ENCODE measurements at regions not wholly inside any gene's neighbourhood (a gene's known extent, or its start where the extent isn't known, plus 50 kb on each side); places are given as distances from the start of the nearest gene placed in this dataset.
A peak's percentile ranks its signal among the peaks of the same experiment; 100 is the strongest.
"Not testable (repeated sequence)": the region's sequence is repeated elsewhere in the genome, so short reads cannot be mapped to it uniquely, and the experiment has no call there.

DNA sequence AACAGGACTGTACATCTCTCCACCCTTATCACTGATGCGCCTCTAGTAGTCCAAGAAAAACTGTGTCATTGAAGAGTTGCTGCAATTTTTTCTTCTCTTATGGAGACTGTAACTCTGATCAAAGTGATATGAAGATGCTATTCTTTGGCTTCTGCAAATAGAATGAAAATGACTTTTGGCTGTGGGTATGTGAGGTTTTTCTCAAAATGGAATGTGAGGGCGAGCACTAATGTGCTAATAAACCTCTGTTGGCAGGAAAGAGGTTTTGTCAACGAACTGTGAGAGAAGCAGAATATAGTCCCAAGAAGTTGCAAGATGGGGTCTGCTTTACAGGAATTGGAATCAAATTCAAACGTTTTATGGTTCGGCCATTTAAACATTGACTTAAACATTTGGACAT is 252.0 kb upstream of the GAS1 start:
- DNase-seq (ENCODE audit: low read depth in 2 of 2), result no peak

DNA sequence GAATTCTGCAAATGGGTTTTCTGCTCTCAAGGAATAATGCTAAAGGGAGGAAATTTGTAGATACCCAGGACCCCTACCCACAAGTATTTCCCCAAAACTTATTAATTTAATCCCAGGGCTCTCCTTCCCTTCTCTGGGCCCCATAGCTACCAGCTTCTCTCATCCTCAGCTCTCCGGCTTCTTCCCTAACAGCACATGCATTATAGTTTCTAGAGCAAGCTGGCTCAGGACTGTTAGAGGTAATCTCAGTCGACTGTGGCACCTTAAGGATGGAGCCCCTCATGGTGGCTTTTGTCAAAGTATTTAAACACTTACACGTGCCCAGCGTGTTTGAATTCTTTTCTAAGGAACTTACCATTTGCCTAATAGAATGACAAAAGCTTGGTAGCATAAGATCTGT is 252.5 kb upstream of the GAS1 start:
- DNase-seq (ENCODE audit: low read depth in 2 of 2), result no peak

DNA sequence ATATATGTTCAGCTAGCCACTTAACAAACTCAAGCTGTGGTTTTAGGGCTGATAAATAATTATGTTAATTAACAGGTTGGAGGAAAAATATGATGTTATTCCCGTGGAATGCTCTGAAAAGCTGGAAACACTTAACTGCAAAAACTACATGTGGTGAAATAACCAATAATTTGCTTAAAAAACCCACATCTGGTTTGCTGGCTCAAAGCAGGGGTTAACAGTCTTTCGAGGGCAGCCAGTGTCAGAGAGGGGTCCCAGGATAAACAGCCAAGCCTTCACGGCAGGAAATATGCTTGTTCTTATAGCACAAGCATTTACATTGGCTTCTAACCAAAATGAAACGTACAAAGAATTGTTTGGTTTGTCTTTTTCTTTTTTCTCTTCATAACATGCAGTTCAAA is 254.0 kb upstream of the GAS1 start:
- peak; percentile 93 to 97 for DNase-seq (ENCODE audit: low read depth in 2 of 2)

DNA sequence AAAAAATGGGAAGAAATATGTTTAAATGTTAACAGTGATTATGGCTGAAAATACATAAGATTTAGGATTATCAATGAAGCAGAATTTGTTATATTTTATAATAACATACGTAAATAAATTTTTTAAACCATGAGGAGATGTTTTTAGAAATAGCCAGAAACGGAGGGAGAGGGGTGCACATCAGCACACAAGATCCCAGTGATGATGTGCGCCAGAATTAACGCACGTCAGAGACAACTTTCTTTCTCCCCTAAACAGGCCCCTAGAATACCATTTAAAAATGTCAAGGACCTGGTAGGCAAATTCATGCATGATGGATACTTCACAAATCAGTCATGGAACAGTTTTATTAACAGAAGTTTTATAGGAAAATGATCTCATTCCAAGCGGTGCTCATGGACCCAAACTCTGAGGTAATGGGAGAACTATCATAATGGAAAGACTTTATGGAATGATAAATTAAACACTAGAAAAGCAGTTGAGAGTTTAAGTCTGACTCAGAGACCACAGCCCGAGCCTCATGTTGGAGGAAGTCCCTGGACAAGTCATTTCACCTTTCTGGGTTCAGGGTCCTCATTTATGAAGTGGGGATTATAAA is 258.9 kb upstream of the GAS1 start:
- DNase-seq (ENCODE audit: low read depth in 2 of 2), result peak in 1 of 2 experiments; percentile 66

DNA sequence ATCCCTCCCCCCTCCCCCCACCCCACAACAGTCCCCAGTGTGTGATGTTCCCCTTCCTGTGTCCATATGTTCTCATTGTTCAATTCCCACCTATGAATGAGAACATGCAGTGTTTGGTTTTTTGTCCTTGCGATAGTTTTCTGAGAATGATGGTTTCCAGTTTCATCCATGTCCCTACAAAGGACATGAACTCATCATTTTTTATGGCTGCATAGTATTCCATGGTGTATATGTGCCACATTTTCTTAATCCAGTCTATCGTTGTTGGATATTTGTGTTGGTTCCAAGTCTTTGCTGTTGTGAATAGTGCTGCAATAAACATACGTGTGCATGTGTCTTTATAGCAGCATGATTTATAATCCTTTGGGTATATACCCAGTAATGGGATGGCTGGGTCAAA is 263.4 kb upstream of the GAS1 start:
- DNase-seq (ENCODE audit: low read depth in 2 of 2), result not testable (repeated sequence)

DNA sequence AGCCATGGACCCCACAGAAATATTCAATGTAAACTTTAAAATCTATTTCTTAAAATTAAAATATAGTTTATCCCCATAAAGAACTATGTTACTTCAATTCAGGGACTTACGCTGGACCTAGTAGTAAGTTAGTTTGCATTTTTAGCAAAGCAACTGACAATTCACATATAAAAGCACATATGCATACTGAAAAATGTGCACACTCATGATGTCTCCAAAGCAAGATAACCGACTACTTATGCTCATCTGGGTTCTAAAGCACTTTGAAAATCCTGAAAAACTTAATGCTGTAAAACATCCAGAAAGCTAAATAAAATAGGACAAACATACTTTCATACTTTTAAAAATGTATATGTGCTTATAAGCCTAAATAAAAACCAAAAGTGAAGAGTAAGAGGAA is 264.4 kb upstream of the GAS1 start:
- DNase-seq (ENCODE audit: low read depth in 2 of 2), result no peak

DNA sequence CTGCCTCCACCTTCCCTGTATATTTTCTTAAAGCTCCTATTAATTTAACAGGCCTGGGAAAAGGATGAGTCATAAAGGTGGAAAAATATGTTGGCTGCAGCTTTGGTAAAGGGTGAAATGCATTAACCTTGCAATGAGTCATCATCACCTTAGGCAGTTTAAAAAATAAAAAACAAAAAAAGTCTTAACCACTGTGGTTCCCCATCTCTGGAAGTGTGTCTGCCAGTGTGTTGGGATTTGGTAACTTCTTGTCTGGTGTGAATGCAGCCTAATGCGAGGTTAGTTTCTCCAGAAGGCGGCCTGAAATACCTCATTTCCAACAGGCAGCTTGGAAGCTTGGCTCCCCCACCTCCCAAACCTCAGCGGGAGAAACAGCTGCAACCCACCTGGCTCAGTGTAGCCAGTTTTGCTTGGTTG is 265.3 kb upstream of the GAS1 start:
- no peak for DNase-seq (ENCODE audit: low read depth in 2 of 2)

DNA sequence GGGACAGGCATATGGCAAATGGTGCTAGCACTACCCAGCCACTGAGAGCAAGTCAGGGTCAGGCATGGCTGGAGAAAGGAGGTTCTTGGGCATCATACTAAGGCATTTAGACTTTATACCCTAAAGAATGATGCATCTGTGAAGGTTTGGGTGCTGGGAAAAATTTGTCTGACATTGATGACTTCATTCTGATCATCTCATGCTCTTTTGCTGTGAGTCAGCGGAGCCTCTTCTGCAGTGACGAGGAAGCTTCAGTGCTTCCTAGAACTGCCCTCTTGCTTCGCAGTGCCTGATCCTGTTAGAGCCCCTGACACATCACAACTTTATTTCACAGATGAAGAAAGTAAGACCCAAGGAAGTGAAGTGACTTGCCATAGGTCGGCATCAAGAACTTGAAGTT is 266.6 kb upstream of the GAS1 start:
- DNase-seq (ENCODE audit: low read depth in 2 of 2), result no peak

DNA sequence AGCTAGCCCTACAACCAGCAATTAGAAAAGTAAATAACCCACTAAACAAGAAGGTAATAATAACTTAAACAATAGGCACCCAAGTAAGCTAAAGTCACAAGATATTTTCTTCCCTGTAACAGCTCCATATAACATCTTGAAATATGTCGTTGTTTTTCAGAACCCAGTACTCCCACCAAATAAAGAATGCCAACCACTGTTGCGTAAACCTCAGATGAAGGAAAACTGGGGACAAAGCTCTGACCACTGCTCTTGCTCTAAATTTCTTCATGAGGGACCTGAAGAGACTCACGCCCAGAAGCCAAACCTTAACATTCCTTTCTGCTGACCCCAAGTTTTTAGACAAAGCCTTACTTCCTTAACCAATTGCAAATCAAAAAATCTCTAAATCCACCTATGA is 267.7 kb upstream of the GAS1 start:
- no peak for DNase-seq (ENCODE audit: low read depth in 2 of 2)

DNA sequence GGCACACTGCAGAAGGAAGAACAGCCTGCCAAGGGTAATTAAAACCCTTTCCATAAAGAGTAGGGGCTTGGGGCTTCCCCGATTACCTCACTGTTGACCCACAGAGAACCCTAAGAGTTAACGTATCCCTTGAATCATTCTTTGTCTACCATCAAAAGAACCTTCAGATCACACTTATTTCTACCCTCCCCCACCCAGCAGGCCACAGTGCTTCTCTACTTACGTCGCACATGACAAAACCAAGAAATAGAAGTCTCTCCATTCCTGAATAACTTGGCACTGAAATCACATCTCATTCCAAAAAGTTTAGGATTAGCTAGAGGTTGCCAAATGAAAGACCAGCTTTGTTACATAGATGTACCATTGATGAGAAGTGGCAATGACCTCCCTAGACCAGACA is 268.7 kb upstream of the GAS1 start:
- no peak for DNase-seq (ENCODE audit: low read depth in 2 of 2)

DNA sequence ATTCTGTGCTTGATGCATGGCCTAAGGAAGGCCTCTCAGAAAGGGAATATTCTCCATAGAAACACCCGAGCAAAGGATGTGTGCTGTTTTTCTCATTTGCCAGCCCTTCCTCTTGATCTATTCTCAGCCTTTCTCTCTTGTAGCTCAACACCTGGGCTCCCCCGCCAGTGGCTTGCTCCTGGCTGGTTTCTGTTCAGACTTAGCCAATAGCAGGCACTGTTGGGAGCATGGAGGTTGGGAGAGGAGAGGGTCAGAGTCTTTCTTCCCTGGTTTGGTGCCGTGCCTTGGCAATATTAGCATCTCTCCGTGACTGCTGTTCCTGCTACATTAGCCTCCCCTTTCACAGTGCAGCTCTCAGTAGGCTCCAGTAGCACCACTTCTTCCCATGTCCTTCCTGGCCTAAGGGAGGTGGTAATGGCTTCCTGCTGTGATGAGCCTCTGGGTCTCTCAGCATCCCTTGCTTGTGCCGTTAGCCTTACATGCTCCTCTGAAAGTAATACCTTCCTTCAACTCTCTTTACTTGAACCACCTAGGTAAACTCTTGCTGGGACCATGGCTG is 269.7 kb upstream of the GAS1 start:
- no peak for DNase-seq (ENCODE audit: low read depth in 2 of 2)

DNA sequence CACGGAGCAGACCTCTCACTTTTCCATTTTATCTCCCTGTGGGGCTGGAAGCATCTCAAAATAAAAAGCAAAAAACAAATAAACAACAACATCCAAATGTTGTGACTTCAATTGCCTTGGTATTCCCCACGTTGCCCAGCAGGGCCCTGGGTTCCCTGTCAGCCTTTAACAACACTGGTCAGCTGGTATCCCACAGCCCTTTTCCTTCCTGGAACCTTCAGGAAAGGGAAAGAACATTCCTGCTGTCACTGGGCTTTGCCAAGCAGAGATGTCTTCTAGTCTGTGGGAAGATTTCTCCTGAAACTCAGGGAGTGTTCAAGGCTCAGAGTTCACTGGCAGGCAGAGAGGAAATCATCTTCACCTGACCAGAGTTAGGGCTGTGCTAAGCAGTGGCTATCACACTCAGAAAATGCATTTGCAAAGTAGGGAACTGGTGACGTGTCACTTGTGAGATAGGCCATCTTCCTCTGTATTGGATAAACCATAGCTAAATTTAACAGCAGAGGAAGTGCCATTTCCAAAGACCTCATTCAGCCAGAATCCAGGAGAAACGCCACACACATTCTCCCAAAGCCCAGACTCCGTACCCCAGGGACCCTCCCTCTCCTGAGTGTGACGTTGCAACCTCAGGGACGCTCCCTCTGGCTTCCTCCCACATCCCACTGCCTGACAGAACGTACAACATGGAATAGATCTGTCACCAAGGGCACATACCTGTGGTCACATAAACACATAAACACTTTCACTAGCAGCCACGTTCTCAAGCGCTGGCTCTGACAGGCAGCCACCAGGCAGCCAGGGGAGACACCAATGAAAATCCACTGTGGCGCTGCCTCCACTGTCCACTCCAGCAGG is 274.0 kb upstream of the DAPK1 start:
- no peak for DNase-seq (ENCODE audit: low read depth in 2 of 2)

DNA sequence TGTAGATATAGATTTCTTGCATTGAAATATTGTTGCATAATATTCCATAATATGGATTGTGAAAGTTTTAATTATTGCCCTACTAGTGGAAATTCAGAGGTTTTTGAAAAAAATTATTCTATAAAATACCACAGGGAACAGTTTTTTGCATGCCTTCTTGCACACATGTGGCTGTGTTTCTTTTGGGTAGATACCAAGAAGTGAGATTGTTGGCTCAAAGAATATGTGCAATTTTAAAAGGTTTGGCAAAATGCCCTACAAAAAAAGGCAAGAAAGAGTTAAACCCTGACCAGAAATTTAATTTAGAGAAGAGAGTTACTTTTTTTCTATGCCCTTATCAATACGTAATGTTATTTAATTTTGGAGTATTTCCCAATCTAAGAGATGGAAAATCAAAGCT is 270.8 kb upstream of the DAPK1 start:
- DNase-seq (ENCODE audit: low read depth in 2 of 2), result no peak

DNA sequence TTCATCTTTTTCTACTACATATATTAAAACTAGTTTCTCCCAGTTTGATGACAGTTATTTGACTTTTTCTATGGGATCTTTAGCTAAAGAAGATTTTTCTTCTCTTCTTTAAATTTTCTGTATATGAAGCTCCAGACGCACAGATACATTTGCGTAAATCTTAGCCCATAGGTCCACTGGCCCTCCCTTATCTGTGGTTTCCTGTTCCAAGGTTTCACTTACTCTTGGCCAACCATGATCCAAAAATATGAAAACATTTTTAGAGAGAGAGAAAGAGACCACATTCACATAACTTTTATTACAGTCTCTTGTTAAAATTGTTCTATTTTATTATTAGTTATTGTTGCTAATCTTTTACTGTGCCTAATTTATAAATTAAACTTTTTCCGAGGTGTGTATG is 270.2 kb upstream of the DAPK1 start:
- no peak for DNase-seq (ENCODE audit: low read depth in 2 of 2)

DNA sequence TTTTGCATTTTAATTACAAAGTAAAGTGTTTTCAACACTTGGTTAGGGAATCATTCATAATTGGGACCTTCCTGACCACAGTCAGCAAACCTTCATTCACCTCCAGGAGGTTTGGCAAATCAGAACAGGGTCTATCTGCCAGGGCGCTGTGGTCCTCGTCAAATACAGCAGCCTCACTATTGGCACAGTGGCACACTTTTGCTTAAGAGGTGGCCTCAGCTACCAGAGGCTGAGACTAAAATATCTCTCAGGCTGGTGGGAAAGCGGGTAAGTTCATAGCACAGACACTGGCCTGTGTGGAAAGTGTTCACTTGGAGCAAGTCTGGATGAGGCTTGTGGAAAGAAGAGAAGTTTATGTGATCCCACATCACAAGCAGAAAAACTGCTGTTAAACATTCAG is 268.6 kb upstream of the DAPK1 start:
- DNase-seq (ENCODE audit: low read depth in 2 of 2), result no peak

DNA sequence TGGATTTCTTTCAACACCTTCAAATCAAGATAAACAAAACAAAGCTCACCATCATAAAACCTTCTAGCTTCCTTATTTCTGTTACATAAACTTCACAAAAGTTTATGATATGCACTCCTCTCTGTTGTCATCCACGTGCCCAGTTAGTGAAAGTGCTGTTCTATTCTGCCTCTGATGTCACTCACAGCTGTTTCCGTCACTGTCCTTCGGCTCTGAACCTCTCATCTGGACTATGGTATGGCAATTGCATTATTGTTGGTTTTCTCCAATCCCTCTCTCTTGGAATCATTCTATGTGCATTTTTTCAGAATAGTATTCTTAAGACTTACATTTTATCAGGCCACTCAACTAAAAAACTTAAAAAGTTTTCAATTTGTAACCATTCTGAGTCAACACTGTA is 264.2 kb upstream of the DAPK1 start:
- DNase-seq (ENCODE audit: low read depth in 2 of 2), result no peak

DNA sequence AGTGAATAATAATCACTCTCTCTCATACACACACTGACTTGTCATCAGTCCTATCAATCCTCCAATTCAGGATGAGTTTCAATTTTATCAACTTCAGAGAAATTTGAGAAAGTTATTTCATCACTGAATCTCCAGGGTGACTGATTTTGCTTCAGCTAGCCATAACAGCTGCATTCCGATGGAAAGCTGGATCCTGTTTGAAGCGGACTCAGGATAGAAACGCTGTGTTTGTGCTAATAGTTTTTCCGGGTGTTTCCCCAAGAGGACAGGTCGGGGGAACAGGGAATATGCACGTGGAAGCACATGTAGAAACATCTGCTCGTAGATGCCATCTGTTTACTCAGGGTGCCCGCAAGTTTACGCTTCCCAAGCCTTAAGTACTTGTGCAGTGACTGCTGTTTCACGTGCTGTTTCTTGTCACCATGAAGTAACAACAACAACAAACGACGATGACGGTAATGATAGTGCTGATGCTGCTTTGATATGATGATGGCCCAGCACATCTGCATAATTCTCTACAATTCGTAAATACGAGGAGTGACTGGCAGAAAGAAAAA is 263.7 kb upstream of the DAPK1 start:
- no peak for DNase-seq (ENCODE audit: low read depth in 2 of 2)

DNA sequence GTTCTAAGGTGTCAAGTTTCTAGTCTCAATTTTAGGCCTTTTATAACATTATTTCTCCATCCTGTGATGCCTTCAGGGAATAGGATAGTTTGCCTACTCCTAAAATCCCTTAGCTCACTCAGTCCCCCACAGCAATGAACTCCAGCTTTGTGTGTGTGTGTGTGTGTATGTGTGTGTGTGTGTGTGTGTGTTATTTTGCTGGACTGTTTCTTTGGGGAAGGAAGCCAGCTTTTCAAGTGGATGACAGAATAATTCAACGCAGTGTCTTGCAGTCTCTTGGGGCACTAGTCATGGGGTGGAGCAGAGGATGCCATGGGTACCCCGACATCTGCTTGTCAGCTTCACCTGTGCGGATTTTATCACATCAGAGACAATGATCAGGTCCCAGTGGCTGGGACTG is 262.8 kb upstream of the DAPK1 start:
- DNase-seq (ENCODE audit: low read depth in 2 of 2), result no peak

DNA sequence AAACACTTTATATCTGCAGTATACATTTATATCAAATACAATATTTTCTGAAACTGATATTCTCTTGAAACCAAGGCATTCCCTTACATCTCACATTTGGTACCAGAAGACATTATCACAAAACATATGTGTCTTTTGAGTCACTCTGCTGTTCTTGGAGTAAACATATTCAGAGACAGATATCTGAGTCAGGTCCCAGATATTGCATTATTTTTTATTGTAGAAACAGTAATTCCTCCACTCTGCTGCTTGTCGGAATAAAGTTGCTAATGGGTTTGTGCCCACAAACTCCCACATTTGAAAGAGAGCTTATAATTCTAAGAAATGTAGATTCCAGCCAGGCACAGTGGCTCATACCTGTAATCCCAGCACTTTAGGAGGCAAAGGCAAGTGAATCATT is 261.1 kb upstream of the DAPK1 start:
- no peak for DNase-seq (ENCODE audit: low read depth in 2 of 2)

DNA sequence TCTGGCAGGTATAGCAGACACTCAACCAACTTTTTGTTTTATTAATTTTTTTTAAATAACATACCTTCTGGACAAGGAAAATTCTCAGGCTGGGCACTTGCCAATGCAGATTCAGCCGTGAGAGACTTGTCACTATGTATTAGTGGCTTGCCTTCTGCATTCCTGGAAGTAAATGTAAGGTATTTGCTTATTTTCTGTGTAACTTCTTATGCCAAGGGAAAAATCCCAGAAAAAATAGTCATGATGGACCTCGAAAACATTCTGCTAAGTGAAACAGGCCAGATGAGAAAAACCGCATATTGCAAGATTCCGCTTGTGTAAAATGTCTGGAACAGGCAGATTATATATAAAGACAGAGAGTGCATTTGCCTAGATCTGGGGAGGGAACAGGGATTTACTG is 260.3 kb upstream of the DAPK1 start:
- peak in 1 of 2 experiments; percentile 46 for DNase-seq (ENCODE audit: low read depth in 2 of 2)

DNA sequence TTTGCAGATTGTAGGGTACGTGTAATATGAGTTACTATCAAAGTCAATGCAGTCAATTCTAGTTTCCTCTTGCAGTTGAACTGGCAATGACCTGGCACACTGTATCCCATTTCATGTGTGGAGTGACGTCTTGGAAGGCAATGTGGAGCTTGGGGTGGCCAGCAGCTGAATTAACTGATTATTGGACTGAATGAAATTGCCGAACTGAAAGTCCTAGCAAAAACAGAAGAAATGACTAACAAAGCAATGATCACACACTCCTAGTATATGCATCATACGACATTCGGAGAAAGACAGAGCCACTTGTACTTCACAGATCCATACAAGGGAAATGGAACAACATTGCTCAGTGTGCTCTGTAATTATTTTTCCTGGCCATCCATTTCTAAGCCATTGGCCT is 259.1 kb upstream of the DAPK1 start:
- no peak for DNase-seq (ENCODE audit: low read depth in 2 of 2)

DNA sequence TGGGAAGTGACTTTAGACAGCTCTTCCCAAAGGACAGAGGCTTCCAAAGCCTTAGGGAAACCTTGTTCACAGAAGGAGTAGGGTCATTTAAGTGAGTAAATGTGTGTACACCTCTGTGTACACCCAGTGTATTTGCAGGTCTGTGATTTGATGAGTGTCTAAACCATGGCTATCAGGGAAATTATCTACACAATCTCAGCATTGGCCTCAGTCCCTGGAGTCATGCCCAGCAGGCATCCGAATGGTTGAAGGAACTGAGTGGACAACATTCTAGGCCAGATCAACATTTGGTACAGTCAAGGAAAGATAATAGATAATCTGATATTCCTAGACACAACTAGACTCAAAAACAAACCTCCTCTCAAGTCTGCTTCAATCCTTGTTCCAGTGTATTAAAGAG is 258.4 kb upstream of the DAPK1 start:
- no peak for DNase-seq (ENCODE audit: low read depth in 2 of 2)

DNA sequence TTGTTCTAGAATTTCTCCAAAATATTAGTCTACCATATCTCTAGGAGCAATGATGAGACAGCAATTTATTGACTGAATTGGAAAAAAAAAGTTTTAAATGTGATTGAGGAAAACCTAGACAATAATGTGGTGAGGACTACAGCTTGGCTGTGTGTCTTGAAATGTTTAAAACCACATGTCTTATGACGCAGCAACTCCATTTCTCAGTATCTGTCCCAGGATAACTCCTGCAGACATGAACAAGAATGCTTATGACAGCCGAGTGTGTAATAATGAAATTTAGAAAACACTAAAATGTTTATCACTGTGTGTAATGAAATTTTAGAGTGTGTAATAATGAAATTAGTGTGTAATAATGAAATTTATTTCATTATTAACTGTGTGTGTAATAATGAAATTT is 254.1 kb upstream of the DAPK1 start:
- peak; percentile 31 to 42 for DNase-seq (ENCODE audit: low read depth in 2 of 2)

All from fibroblast of skin of left biceps (primary cell).